GM18505 (cell line): ENCODE measurements at regions not wholly inside any gene's neighbourhood (a gene's known extent, or its start where the extent isn't known, plus 50 kb on each side); places are given as distances from the start of the nearest gene placed in this dataset.

Experiments used
- ATAC-seq: cut with Tn5 transposase; IDR thresholded peaks from one replicate; pipeline ENCODE4 v1.9.1; 2021; ENCODE audit not compliant: unreplicated experiment
- POLR2A ChIP-seq: IDR thresholded peaks from 4 replicates; pipeline ENCODE4 v1.6.1; 2011; ENCODE audit warnings: borderline replicate concordance; ENCODE audit not compliant: insufficient read depth, insufficient read length; ENCODE audit errors: extremely low read depth

- TF ChIP-seq POLR2A, result no peak
- ATAC-seq, result peak; percentile 84
Measured at GRCh38 chr9:21591221-21592062, 109.3 kb upstream of the IFNE start.

- no peak for ATAC-seq
- TF ChIP-seq POLR2A, result no peak
Measured at GRCh38 chr9:21592063-21592338, 109.9 kb upstream of the IFNE start.

- ATAC-seq, result no peak
- TF ChIP-seq POLR2A, result no peak
Measured at GRCh38 chr9:21597284-21597683, 115.2 kb upstream of the IFNE start.

- TF ChIP-seq POLR2A, result no peak
- ATAC-seq, result no peak
Measured at GRCh38 chr9:21598749-21599148, 116.6 kb upstream of the IFNE start.

GRCh38 chr9:21605489-21605931 is 123.4 kb upstream of the IFNE start:
- ATAC-seq, result no peak
- TF ChIP-seq POLR2A, result no peak

GRCh38 chr9:21607576-21607975 is 125.5 kb upstream of the IFNE start:
- TF ChIP-seq POLR2A, result no peak
- ATAC-seq, result no peak

- TF ChIP-seq POLR2A, result no peak
- ATAC-seq, result no peak
Measured at GRCh38 chr9:21608200-21608599, 126.1 kb upstream of the IFNE start.

GRCh38 chr9:21609506-21609905 is 127.4 kb upstream of the IFNE start:
- TF ChIP-seq POLR2A, result no peak
- no peak for ATAC-seq

- ATAC-seq, result no peak
- TF ChIP-seq POLR2A, result no peak
Measured at GRCh38 chr9:21611891-21612290, 129.8 kb upstream of the IFNE start.

- ATAC-seq, result no peak
- TF ChIP-seq POLR2A, result no peak
Measured at GRCh38 chr9:21615018-21615417, 132.9 kb upstream of the IFNE start.

GRCh38 chr9:21615446-21615845 is 133.3 kb upstream of the IFNE start:
- no peak for ATAC-seq

GRCh38 chr9:21616082-21616778 is 134.1 kb upstream of the IFNE start:
- no peak for TF ChIP-seq POLR2A
- ATAC-seq, result no peak

More at GRCh38 chr9:21615446-21615845, 133.3 kb upstream of the IFNE start:
- TF ChIP-seq POLR2A, result no peak

GRCh38 chr9:21624675-21625644 is 142.8 kb upstream of the IFNE start:
- no peak for TF ChIP-seq POLR2A
- no peak for ATAC-seq
